A673 (cell line): ENCODE measurements at regions not wholly inside any gene's neighbourhood (a gene's known extent, or its start where the extent isn't known, plus 50 kb on each side); places are given as distances from the start of the nearest gene placed in this dataset.

Source experiments
- BruUV-seq: library from RNA; stranded (reverse); fragments of 400-500 nt; replicated peaks from 2 replicates; lab custom pipeline; 2021; lab: Mats Ljungman, UMichigan
- CTCF ChIA-PET: fragments of 300-600 bp; sonication (Branson Sonifier 250); formaldehyde crosslinking; loops from one replicate; lab custom pipeline; 2022; ENCODE audit warnings: antibody characterized with exemption; lab: Charles Lee
- POLR2A ChIA-PET: fragments of 300-600 bp; sonication (Branson Sonifier 250); formaldehyde crosslinking; loops from one replicate; lab custom pipeline; 2022; ENCODE audit warnings: antibody characterized with exemption; ENCODE audit not compliant: low non-redundant PET; lab: Charles Lee
- DNase-seq: peaks from one replicate; pipeline ENCODE4 v3.0.0-alpha.2; 2015; ENCODE audit warnings: low spot score
- H3K27ac ChIP-seq: fragments of 200-600 bp; sonication (generic); 2 replicates; pipeline ENCODE4 v1.5.1; 2016; ENCODE audit warnings: mixed run types, low read depth, mild to moderate bottlenecking, mixed read lengths, antibody characterized with exemption, low read length; ENCODE audit not compliant: poor library complexity, severe bottlenecking
- H3K27me3 ChIP-seq: fragments of 200-600 bp; sonication (generic); replicated peaks from 2 replicates; pipeline ENCODE4 v1.6.1; 2017; ENCODE audit warnings: mixed run types, low read depth, mild to moderate bottlenecking, mixed read lengths, antibody characterized with exemption, low read length; ENCODE audit not compliant: insufficient read depth, poor library complexity
- H3K36me3 ChIP-seq: fragments of 200-600 bp; sonication (generic); 2 replicates; pipeline ENCODE4 v1.6.1; 2016; ENCODE audit warnings: mixed run types, mild to moderate bottlenecking, mixed read lengths, antibody characterized with exemption, low read length; ENCODE audit not compliant: insufficient read depth, poor library complexity, severe bottlenecking
- H3K4me1 ChIP-seq: fragments of 200-600 bp; sonication (generic); 2 replicates; pipeline ENCODE4 v1.6.1; 2017; ENCODE audit warnings: mixed run types, mild to moderate bottlenecking, mixed read lengths, antibody characterized with exemption, low read length; ENCODE audit not compliant: insufficient read depth, poor library complexity, severe bottlenecking
- H3K4me3 ChIP-seq: fragments of 200-600 bp; sonication (generic); 2 replicates; pipeline ENCODE4 v1.5.1; 2016; ENCODE audit warnings: low read depth, mixed run types, mild to moderate bottlenecking, mixed read lengths, low read length; ENCODE audit not compliant: poor library complexity, severe bottlenecking
- H3K9me3 ChIP-seq: fragments of 200-600 bp; sonication (generic); 2 replicates; pipeline ENCODE4 v1.6.1; 2016; ENCODE audit warnings: mixed run types, low read depth, mild to moderate bottlenecking, mixed read lengths, antibody characterized with exemption, low read length; ENCODE audit not compliant: poor library complexity, severe bottlenecking
- CTCF ChIP-seq: fragments of 300-800, 200-600 bp; sonication (generic); conservative IDR thresholded peaks from 2 replicates; pipeline ENCODE4 v1.5.1; 2017; ENCODE audit warnings: low read depth, mild to moderate bottlenecking, antibody characterized with exemption, low read length, moderate library complexity, mixed read lengths
- EZH2 ChIP-seq: fragments of 200-600 bp; sonication (generic); IDR thresholded peaks from 2 replicates; pipeline ENCODE4 v1.6.1; 2017; ENCODE audit warnings: borderline replicate concordance, low read depth, mild to moderate bottlenecking, mixed read lengths, antibody characterized with exemption, low read length; ENCODE audit not compliant: poor library complexity, severe bottlenecking
- intact Hi-C: fragments of 100-400 bp; cut with micrococcal nuclease; formaldehyde crosslinking; loops from one replicate; pipeline ENCODE4 v1.10.0; 2022; ENCODE audit not compliant: unreplicated experiment

- Histone ChIP-seq H3K9me3 (no peaks in the 10 kb centered on the region), H3K27me3 (no peaks in the 10 kb centered on the region), H3K36me3 (no peaks in the 10 kb centered on the region), H3K27ac (no peak overlapping the region), H3K4me1 (no peaks in the 10 kb centered on the region), H3K4me3 (no peak overlapping the region)
- ChIA-PET POLR2A (no interaction called here), CTCF (no interaction called here)
- TF ChIP-seq CTCF (no peak), EZH2 (no peak)
- intact Hi-C loops: no loop called here
- BruUV-seq: no TSS peak
- DNase-seq: no peak
Measured at GRCh38 chr22:47678048-47678447, 915.6 kb downstream of the TBC1D22A start.

- TF ChIP-seq EZH2 (no peak), CTCF (no peak)
- Histone ChIP-seq H3K9me3 (no peaks in the 10 kb centered on the region), H3K27me3 (no peaks in the 10 kb centered on the region), H3K4me3 (no peak overlapping the region), H3K4me1 (no peaks in the 10 kb centered on the region), H3K36me3 (no peaks in the 10 kb centered on the region), H3K27ac (no peak overlapping the region)
- ChIA-PET CTCF (no interaction called here), POLR2A (no interaction called here)
- intact Hi-C loops: no loop called here
- DNase-seq: no peak
- no TSS peak for BruUV-seq
Measured at GRCh38 chr22:47676685-47677084, 914.2 kb downstream of the TBC1D22A start.

GRCh38 chr22:47674600-47674999, 912.1 kb downstream of the TBC1D22A start:
- H3K9me3 ChIP-seq: no peaks in the 10 kb centered on the region
- intact Hi-C loops: no loop called here
- no peak for DNase-seq
- H3K4me1 ChIP-seq: no peaks in the 10 kb centered on the region
- no peak overlapping the region for H3K27ac ChIP-seq
- BruUV-seq: no TSS peak
- H3K27me3 ChIP-seq: no peaks in the 10 kb centered on the region
- H3K4me3 ChIP-seq: no peak overlapping the region
- ChIA-PET CTCF (no interaction called here), POLR2A (no interaction called here)
- no peak for TF ChIP-seq CTCF
- TF ChIP-seq EZH2: no peak
- no peaks in the 10 kb centered on the region for H3K36me3 ChIP-seq

- no TSS peak for BruUV-seq
- no peak overlapping the region for H3K4me3 ChIP-seq
- H3K36me3 ChIP-seq: no peaks in the 10 kb centered on the region
- TF ChIP-seq CTCF (no peak), EZH2 (no peak)
- no peak overlapping the region for H3K27ac ChIP-seq
- no peak for DNase-seq
- intact Hi-C loops: no loop called here
- POLR2A ChIA-PET: no interaction called here
- H3K9me3 ChIP-seq: no peaks in the 10 kb centered on the region
- no peaks in the 10 kb centered on the region for H3K27me3 ChIP-seq
- CTCF ChIA-PET: no interaction called here
- H3K4me1 ChIP-seq: no peaks in the 10 kb centered on the region
Measured at GRCh38 chr22:47673557-47673956, 911.1 kb downstream of the TBC1D22A start.
